ENCODE measurements at regions not wholly inside any gene's neighbourhood (a gene's known extent, or its start where the extent isn't known, plus 50 kb on each side); places are given as distances from the start of the nearest gene placed in this dataset.

- no peak for TF ChIP-seq MTA1 (CRISPR knock-in tag; IDR thresholded peaks at IDR 0.05; ENCODE audit: borderline replicate concordance)
- H3K27me3 ChIP-seq (ENCODE audit: control insufficient read depth in 1 of 2, insufficient read depth in 2 of 2, low read length in 2 of 2) = no peaks in the 10 kb centered on the region; a peak in 1 of 5 replicates
- no peaks in the 10 kb centered on the region for H3K4me1 ChIP-seq (ENCODE audit: insufficient read depth, low read length)
- no TSS peak for BruUV-seq (replicated peaks)
- no peak overlapping the region for H3K27ac ChIP-seq (ENCODE audit: extremely low read length, insufficient read depth, low read length)
- ChIA-PET POLR2A (no interaction called here), CTCF (ENCODE audit: low intra/inter-chr PET ratio, low total read pairs) (no interaction called here)
- H3K79me2 ChIP-seq (ENCODE audit: insufficient read depth, low read length) = no peaks in the 10 kb centered on the region
- no peaks in the 10 kb centered on the region for H3K36me3 ChIP-seq (replicated peaks in 1 of 2; ENCODE audit: control insufficient read depth in 1 of 2, insufficient read depth in 2 of 2, low read length in 2 of 2)
- H3K9me3 ChIP-seq (ENCODE audit: low read length) = no peaks in the 10 kb centered on the region
- H3K4me2 ChIP-seq (ENCODE audit: low read depth, low read length) = no peak overlapping the region
- no peaks in the 10 kb centered on the region for H4K20me1 ChIP-seq (ENCODE audit: insufficient read depth, low read length)
- FAIRE-seq = no peak
- intact Hi-C loops (cut with micrococcal nuclease; ENCODE audit: unreplicated experiment) (no loop called here), in situ Hi-C loops (cut with HindIII; ENCODE audit: extremely low pct_ligation_motif_present, low pct_unique_long_range_greater_than_20kb) (no loop called here)
- no peak overlapping the region for H3K9ac ChIP-seq (ENCODE audit: insufficient read depth, low read depth, low read length)
- ATAC-seq = no peak
- no peak overlapping the region for H3K4me3 ChIP-seq (replicated peaks in 1 of 3; ENCODE audit: insufficient read depth in 1 of 3, low read depth in 2 of 3, low read length in 3 of 3)
- no peak overlapping the region for H2AFZ ChIP-seq (ENCODE audit: low read length)
- DNase-seq (ENCODE audit: low spot score) = no peak
Measured at GRCh38 chr9:7243838-7244237, 486.1 kb downstream of the KDM4C start.

DNA sequence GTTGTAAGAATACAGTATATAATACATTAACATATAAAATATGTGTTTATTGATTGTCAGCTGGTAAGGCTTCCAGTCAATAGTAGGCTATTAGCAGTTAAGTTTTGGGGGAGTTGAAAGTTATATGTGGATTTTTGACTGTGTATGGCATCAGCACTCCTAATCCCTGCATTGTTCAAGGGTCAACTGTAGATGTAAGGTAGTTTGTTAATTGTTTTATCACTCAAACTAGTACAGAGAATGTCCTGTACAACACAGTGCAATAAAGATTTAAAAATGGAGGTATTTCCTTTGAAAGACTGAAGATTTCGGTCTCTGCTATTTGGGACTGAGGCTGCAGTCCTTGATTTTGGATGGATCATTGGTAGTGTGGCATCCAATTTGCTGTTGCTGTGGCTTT, 484.4 kb downstream of the KDM4C start:
- no peak overlapping the region for H3K4me3 ChIP-seq (replicated peaks in 1 of 3; ENCODE audit: insufficient read depth in 1 of 3, low read depth in 2 of 3, low read length in 3 of 3)
- CTCF ChIA-PET (ENCODE audit: low intra/inter-chr PET ratio, low total read pairs) = no interaction called here
- WGBS (ENCODE audit: low lambda C conversion rate) = 13% methylated on average over 1 of the region's 1 CpG
- ATAC-seq (no peak), FAIRE-seq (no peak), DNase-seq (ENCODE audit: low spot score) (no peak)
- POLR2A ChIA-PET = no interaction called here
- H3K79me2 ChIP-seq (ENCODE audit: insufficient read depth, low read length) = no peaks in the 10 kb centered on the region
- no peaks in the 10 kb centered on the region for H3K36me3 ChIP-seq (replicated peaks in 1 of 2; ENCODE audit: control insufficient read depth in 1 of 2, insufficient read depth in 2 of 2, low read length in 2 of 2)
- no peaks in the 10 kb centered on the region for H3K4me1 ChIP-seq (ENCODE audit: insufficient read depth, low read length)
- no peaks in the 10 kb centered on the region for H4K20me1 ChIP-seq (ENCODE audit: insufficient read depth, low read length)
- in situ Hi-C loops (cut with HindIII; ENCODE audit: extremely low pct_ligation_motif_present, low pct_unique_long_range_greater_than_20kb) = no loop called here
- no peak overlapping the region for H3K27ac ChIP-seq (ENCODE audit: extremely low read length, insufficient read depth, low read length)
- H3K9me3 ChIP-seq (ENCODE audit: low read length) = no peaks in the 10 kb centered on the region
- no peak overlapping the region for H3K4me2 ChIP-seq (ENCODE audit: low read depth, low read length)
- no TSS peak for BruUV-seq (replicated peaks)
- H2AFZ ChIP-seq (ENCODE audit: low read length) = no peak overlapping the region
- no peaks in the 10 kb centered on the region; a peak in 1 of 5 replicates for H3K27me3 ChIP-seq (ENCODE audit: control insufficient read depth in 1 of 2, insufficient read depth in 2 of 2, low read length in 2 of 2)
- no peak overlapping the region for H3K9ac ChIP-seq (ENCODE audit: insufficient read depth, low read depth, low read length)
- intact Hi-C loops (cut with micrococcal nuclease; ENCODE audit: unreplicated experiment) = no loop called here
- TF ChIP-seq PCBP2 (optimal IDR thresholded peaks at IDR 0.05; ENCODE audit: low read depth, low read length, poor library complexity, severe bottlenecking) (no peak), FOXO1 (CRISPR knock-in tag; IDR thresholded peaks at IDR 0.05) (no peak), RORA (CRISPR knock-in tag; IDR thresholded peaks at IDR 0.05) (no peak), MZF1 (CRISPR knock-in tag; IDR thresholded peaks at IDR 0.05; ENCODE audit: borderline replicate concordance) (no peak), CTCF (CRISPR knock-in tag; IDR thresholded peaks at IDR 0.05) (no peak), TIGD3 (CRISPR knock-in tag; IDR thresholded peaks at IDR 0.05; ENCODE audit: borderline replicate concordance) (no peak), MAFF (IDR thresholded peaks at IDR 0.05; ENCODE audit: low read depth, low read length) (no peak), ISL2 (CRISPR knock-in tag; IDR thresholded peaks at IDR 0.05) (no peak), ZSCAN12 (CRISPR knock-in tag; IDR thresholded peaks at IDR 0.05) (no peak), ZNF720 (CRISPR knock-in tag; IDR thresholded peaks at IDR 0.05) (no peak), MED8 (CRISPR knock-in tag; IDR thresholded peaks at IDR 0.05; ENCODE audit: insufficient replicate concordance) (no peak), ZSCAN21 (CRISPR knock-in tag; IDR thresholded peaks at IDR 0.05; ENCODE audit: borderline replicate concordance) (no peak), PRDM15 (CRISPR knock-in tag; IDR thresholded peaks at IDR 0.05) (no peak)

Measured in HepG2 (cell line).